Hindlimb muscle (tissue), 1 donor: ENCODE measurements at regions not wholly inside any gene's neighbourhood (a gene's known extent, or its start where the extent isn't known, plus 50 kb on each side); places are given as distances from the start of the nearest gene placed in this dataset.
"Not testable (repeated sequence)": the region's sequence is repeated elsewhere in the genome, so short reads cannot be mapped to it uniquely, and the experiment has no call there.

ENCODE experiments used
- DNase-seq: peaks from one replicate; pipeline ENCODE4 v3.0.0-alpha.2; 2013

GRCh38 chr2:183463821-183464220 lies 339.6 kb downstream of the NUP35 start:
- no peak for DNase-seq

GRCh38 chr2:183465048-183465447 lies 340.8 kb downstream of the NUP35 start:
- DNase-seq, result no peak

- no peak for DNase-seq
These were observed 350.9 kb downstream of the NUP35 start for GRCh38 chr2:183474912-183475695.

- no peak for DNase-seq
These were observed 352.2 kb downstream of the NUP35 start for GRCh38 chr2:183476490-183476889.

- no peak for DNase-seq
These were observed 353.1 kb downstream of the NUP35 start for GRCh38 chr2:183477296-183477695.

GRCh38 chr2:183478941-183479595 lies 354.8 kb downstream of the NUP35 start:
- DNase-seq, result not testable (repeated sequence)

GRCh38 chr2:183487326-183487725 lies 363.1 kb downstream of the NUP35 start:
- DNase-seq, result no peak

GRCh38 chr2:183488421-183488820 lies 364.2 kb downstream of the NUP35 start:
- DNase-seq, result no peak

GRCh38 chr2:183490489-183490888 lies 366.2 kb downstream of the NUP35 start:
- DNase-seq, result no peak

GRCh38 chr2:183490914-183491313 lies 366.7 kb downstream of the NUP35 start:
- peak; percentile 13 for DNase-seq

- DNase-seq, result no peak
These were observed 368.8 kb downstream of the NUP35 start for GRCh38 chr2:183493040-183493439.

GRCh38 chr2:183495079-183495478 lies 370.8 kb downstream of the NUP35 start:
- DNase-seq, result no peak

- no peak for DNase-seq
These were observed 371.5 kb downstream of the NUP35 start for GRCh38 chr2:183495589-183496267.

GRCh38 chr2:183497861-183498260 lies 373.6 kb downstream of the NUP35 start:
- DNase-seq, result no peak

GRCh38 chr2:183505911-183506310 lies 381.7 kb downstream of the NUP35 start:
- DNase-seq, result no peak

GRCh38 chr2:183511154-183511553 lies 386.9 kb downstream of the NUP35 start:
- DNase-seq, result no peak

GRCh38 chr2:183519371-183520056 lies 395.3 kb downstream of the NUP35 start:
- no peak for DNase-seq

GRCh38 chr2:183521911-183522310 lies 397.7 kb downstream of the NUP35 start:
- DNase-seq, result no peak

- no peak for DNase-seq
These were observed 398.4 kb downstream of the NUP35 start for GRCh38 chr2:183522489-183523266.

GRCh38 chr2:183530333-183530901 lies 406.2 kb downstream of the NUP35 start:
- DNase-seq, result no peak

- no peak for DNase-seq
These were observed 408.3 kb downstream of the NUP35 start for GRCh38 chr2:183532514-183532913.

GRCh38 chr2:183533021-183533420 lies 408.8 kb downstream of the NUP35 start:
- DNase-seq, result no peak
